ENCODE measurements at regions not wholly inside any gene's neighbourhood (a gene's known extent, or its start where the extent isn't known, plus 50 kb on each side); places are given as distances from the start of the nearest gene placed in this dataset.

DNA sequence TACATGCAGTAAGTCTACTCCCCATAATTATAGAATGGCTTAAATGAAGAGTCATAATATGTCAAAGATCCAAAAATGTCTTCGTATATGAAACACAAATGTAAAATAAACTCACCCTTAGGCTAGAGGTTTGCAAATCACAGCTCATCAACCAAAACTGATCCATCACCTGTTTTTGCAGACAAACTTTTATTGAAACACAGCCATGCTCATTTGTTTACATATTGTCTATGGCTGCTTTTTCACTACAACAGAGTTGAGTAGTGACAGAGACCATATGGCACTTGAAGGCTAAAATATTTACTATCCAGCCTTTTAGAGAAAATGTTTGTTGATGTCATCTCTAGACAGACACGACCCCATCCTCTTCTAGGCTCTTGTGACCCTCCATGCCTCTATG is 64.5 kb upstream of the GEMIN8 start:
- Histone ChIP-seq H3K36me3 (ENCODE audit: control insufficient read depth in 4 of 4, insufficient read depth in 4 of 4, low read length in 3 of 4) (no peaks in the 10 kb centered on the region), H3K4me1 (ENCODE audit: control extremely low read depth in 1 of 4, control insufficient read depth in 4 of 4, insufficient read depth in 4 of 4, low read length in 3 of 4) (no peaks in the 10 kb centered on the region), H3K27me3 (replicated peaks in 2 of 5; ENCODE audit: control insufficient read depth in 4 of 5, insufficient read depth in 5 of 5, low read length in 4 of 5) (peaks cover 0 to 15% (median 0%) of the 10 kb centered on the region in 5 experiments), H3K4me3 (ENCODE audit: control insufficient read depth in 1 of 7, extremely low read depth in 1 of 7, insufficient read depth in 4 of 7, low read depth in 2 of 7, low read length in 6 of 7) (no peak overlapping the region), H3K27ac (ENCODE audit: insufficient read depth in 1 of 2, low read depth in 1 of 2, low read length in 2 of 2, poor library complexity in 1 of 2, severe bottlenecking in 2 of 2) (no peak overlapping the region), H3K9me3 (ENCODE audit: control extremely low read depth in 1 of 5, control insufficient read depth in 4 of 5, insufficient read depth in 2 of 5, low read depth in 1 of 5, low read length in 4 of 5) (no peaks in the 10 kb centered on the region)
- 75% methylated on average over 1 of the region's 2 CpGs for WGBS (ENCODE audit: insufficient coverage)
- DNase-seq = no peak
- CTCF ChIA-PET = no interaction called here
- POLR2A ChIA-PET = no interaction called here

- H3K27ac ChIP-seq (ENCODE audit: insufficient read depth in 1 of 2, low read depth in 1 of 2, low read length in 2 of 2, poor library complexity in 1 of 2, severe bottlenecking in 2 of 2) = no peak overlapping the region
- ChIA-PET CTCF (no interaction called here), POLR2A (no interaction called here)
- DNase-seq = no peak
- WGBS (ENCODE audit: insufficient coverage) = no CpG with 5 or more reads among the region's 1 CpG
- H3K36me3 ChIP-seq (ENCODE audit: control insufficient read depth in 4 of 4, insufficient read depth in 4 of 4, low read length in 3 of 4) = no peaks in the 10 kb centered on the region
- H3K9me3 ChIP-seq (ENCODE audit: control extremely low read depth in 1 of 5, control insufficient read depth in 4 of 5, insufficient read depth in 2 of 5, low read depth in 1 of 5, low read length in 4 of 5) = no peaks in the 10 kb centered on the region
- H3K4me3 ChIP-seq (ENCODE audit: control insufficient read depth in 1 of 7, extremely low read depth in 1 of 7, insufficient read depth in 4 of 7, low read depth in 2 of 7, low read length in 6 of 7) = no peak overlapping the region
- H3K4me1 ChIP-seq (ENCODE audit: control extremely low read depth in 1 of 4, control insufficient read depth in 4 of 4, insufficient read depth in 4 of 4, low read length in 3 of 4) = no peaks in the 10 kb centered on the region
- H3K27me3 ChIP-seq (replicated peaks in 2 of 5; ENCODE audit: control insufficient read depth in 4 of 5, insufficient read depth in 5 of 5, low read length in 4 of 5) = peaks cover 0 to 3% (median 0%) of the 10 kb centered on the region in 5 experiments
These were observed 54.8 kb upstream of the GEMIN8 start for GRCh38 chrX:14084466-14084865.

- Histone ChIP-seq H3K36me3 (ENCODE audit: control insufficient read depth in 4 of 4, insufficient read depth in 4 of 4, low read length in 3 of 4) (no peaks in the 10 kb centered on the region), H3K27ac (ENCODE audit: insufficient read depth in 1 of 2, low read depth in 1 of 2, low read length in 2 of 2, poor library complexity in 1 of 2, severe bottlenecking in 2 of 2) (no peak overlapping the region), H3K4me1 (ENCODE audit: control extremely low read depth in 1 of 4, control insufficient read depth in 4 of 4, insufficient read depth in 4 of 4, low read length in 3 of 4) (no peaks in the 10 kb centered on the region), H3K4me3 (ENCODE audit: control insufficient read depth in 1 of 7, extremely low read depth in 1 of 7, insufficient read depth in 4 of 7, low read depth in 2 of 7, low read length in 6 of 7) (no peak overlapping the region), H3K27me3 (replicated peaks in 2 of 5; ENCODE audit: control insufficient read depth in 4 of 5, insufficient read depth in 5 of 5, low read length in 4 of 5) (peaks cover 0 to 3% (median 0%) of the 10 kb centered on the region in 5 experiments), H3K9me3 (ENCODE audit: control extremely low read depth in 1 of 5, control insufficient read depth in 4 of 5, insufficient read depth in 2 of 5, low read depth in 1 of 5, low read length in 4 of 5) (no peaks in the 10 kb centered on the region)
- ChIA-PET CTCF (no interaction called here), POLR2A (no interaction called here)
- DNase-seq = no peak
These were observed 54.1 kb upstream of the GEMIN8 start for GRCh38 chrX:14083783-14084182.

DNA sequence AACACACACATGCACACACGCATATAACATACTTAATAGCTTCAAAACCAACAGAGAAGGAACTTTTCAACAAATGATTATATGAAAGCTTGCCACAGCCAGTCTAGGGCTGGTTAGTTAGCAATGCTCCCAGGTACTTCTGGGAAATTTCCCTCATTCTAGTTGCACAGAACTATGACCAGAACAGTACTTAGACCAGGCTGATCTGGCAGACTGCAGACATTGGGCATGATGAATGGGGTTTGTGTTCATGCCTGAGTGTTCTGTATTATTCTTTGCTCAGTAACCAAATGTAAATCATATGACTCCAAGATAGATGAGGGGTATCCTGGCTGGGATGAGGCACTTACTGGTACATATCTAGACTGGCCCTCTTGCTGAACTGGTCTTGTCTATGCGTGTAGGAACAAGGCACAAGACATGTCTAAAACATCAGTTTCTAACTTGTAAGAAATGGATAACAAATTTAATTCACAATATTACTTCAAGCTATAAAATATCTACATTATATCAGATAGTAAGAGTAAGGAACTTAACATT is 50.3 kb upstream of the GEMIN8 start:
- Histone ChIP-seq H3K27ac (ENCODE audit: insufficient read depth in 1 of 2, low read depth in 1 of 2, low read length in 2 of 2, poor library complexity in 1 of 2, severe bottlenecking in 2 of 2) (no peak overlapping the region), H3K36me3 (ENCODE audit: control insufficient read depth in 4 of 4, insufficient read depth in 4 of 4, low read length in 3 of 4) (no peaks in the 10 kb centered on the region), H3K27me3 (replicated peaks in 2 of 5; ENCODE audit: control insufficient read depth in 4 of 5, insufficient read depth in 5 of 5, low read length in 4 of 5) (peaks cover 0 to 3% (median 0%) of the 10 kb centered on the region in 5 experiments), H3K9me3 (ENCODE audit: control extremely low read depth in 1 of 5, control insufficient read depth in 4 of 5, insufficient read depth in 2 of 5, low read depth in 1 of 5, low read length in 4 of 5) (no peaks in the 10 kb centered on the region), H3K4me3 (ENCODE audit: control insufficient read depth in 1 of 7, extremely low read depth in 1 of 7, insufficient read depth in 4 of 7, low read depth in 2 of 7, low read length in 6 of 7) (no peak overlapping the region), H3K4me1 (ENCODE audit: control extremely low read depth in 1 of 4, control insufficient read depth in 4 of 4, insufficient read depth in 4 of 4, low read length in 3 of 4) (no peaks in the 10 kb centered on the region)
- ChIA-PET POLR2A (no interaction called here), CTCF (no interaction called here)
- 33% methylated on average over 1 of the region's 2 CpGs for WGBS (ENCODE audit: insufficient coverage)
- DNase-seq = no peak

Data from common myeloid progenitor, CD34-positive (primary cell).